HG03066 (cell line): ENCODE measurements at regions not wholly inside any gene's neighbourhood (a gene's known extent, or its start where the extent isn't known, plus 50 kb on each side); places are given as distances from the start of the nearest gene placed in this dataset.

Source experiments
- ATAC-seq: cut with Tn5 transposase; IDR thresholded peaks from one replicate; pipeline ENCODE4 v1.9.1; 2021; ENCODE audit warnings: low read depth; ENCODE audit not compliant: unreplicated experiment

DNA sequence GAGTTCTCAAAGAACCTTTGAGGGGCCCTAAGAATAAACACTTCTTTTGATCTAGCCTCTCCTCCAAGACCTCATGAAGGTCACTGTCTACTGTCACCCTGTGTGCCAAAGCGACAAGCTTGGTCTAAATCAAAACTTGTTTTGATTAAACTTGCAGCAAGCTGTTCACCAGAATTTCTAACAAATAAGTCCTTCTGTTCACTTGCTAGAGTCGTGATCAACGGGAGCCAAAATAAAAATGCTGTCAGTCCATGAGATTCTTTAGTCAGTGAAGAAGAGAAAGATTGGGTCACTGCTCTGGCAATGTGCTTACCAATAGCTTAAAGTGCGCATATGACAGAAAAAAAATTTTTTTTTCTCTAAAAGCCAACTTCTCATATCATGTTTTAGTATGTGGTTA lies 53.9 kb upstream of the GALNT5 start:
- ATAC-seq, result no peak

DNA sequence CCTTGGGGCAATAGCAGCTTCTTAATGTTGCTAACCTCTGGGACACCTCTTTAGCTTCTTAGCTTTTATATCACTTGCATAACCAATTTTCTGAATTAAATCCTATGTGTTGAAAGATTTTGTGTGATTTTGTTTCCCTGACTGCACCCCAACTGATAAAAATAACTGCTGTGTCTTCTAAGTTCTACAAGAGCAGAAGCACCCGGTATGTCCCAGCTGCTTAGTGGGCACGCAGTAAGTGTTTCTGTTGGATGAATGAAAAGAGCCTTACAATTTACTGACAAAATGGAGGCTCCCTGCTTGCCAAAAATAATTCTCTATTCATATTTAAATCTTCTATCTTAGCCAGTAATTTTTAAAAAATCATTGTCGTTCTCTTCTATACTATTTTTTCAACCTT lies 53.1 kb upstream of the GALNT5 start:
- no peak for ATAC-seq

DNA sequence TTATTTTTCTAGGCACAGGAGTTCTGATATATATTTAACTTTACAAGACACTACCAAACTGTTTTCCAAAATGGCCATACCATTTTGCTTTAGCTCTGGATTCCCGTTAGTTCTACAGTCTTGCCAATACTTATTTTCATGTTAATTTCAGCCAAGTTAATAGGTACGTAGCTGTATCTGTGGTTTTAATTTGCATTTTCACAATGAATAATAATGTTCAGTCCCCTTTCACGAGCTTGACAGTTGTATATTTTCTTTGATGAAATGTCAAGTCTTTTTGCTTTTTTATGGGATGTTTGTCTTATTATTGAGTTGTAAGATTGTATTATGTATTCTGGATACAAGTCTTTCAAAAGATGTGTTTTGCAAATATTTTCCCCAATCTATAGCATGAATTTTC lies 50.6 kb upstream of the GALNT5 start:
- no peak for ATAC-seq
